ENCODE measurements at regions not wholly inside any gene's neighbourhood (a gene's known extent, or its start where the extent isn't known, plus 50 kb on each side); places are given as distances from the start of the nearest gene placed in this dataset.

DNA sequence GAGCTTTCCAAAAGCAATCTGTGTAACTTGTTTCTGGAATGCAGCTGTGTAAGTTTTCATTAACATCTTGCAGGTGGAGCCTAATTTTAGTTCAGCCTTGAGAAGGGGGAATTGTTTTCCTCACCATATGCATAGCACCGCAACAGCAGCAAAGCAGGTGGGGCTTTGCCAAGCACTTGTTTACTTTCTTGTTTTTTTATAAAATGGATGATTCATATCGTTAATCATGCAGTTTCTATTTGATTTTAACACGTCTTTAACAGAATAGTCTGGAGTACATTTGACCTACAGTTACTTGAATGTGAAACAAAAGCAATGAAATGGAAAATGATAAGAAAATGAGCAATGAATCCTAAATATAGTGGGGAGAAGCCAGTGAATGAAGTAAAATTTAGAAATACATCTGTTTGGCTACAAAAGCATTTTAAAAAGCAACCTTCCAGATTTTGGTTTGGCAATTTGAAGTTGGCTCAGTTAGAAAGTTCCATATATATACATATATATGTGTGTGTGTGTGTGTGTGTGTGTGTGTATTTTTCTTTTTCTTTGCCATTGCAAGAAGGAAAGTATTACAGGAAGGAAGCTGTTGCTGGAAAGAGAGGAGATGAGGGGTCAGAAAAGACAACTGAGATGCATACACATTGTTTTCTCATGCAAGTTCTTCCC, 119.0 kb upstream of the ADGRL2 start:
- TF ChIP-seq CTCF (IDR thresholded peaks at IDR 0.05) = no peak
- TF ChIP-seq POLR2AphosphoS5 (IDR thresholded peaks at IDR 0.05; ENCODE audit: low read depth, low read length) = no peak; the same call in 1 of the 2 replicates
- TF ChIP-seq TCF7L2 (IDR thresholded peaks at IDR 0.05; ENCODE audit: low read depth, low read length) = no peak

All from Panc1 (cell line).